Activated T-cell treated with anti-CD3 and anti-CD28 coated beads for 24 hours (primary cell): ENCODE measurements at regions not wholly inside any gene's neighbourhood (a gene's known extent, or its start where the extent isn't known, plus 50 kb on each side); places are given as distances from the start of the nearest gene placed in this dataset.

Experiments used
- DNase-seq: peaks from one replicate; pipeline ENCODE4 v3.0.0-alpha.2; 2020; ENCODE audit warnings: low read depth

GRCh38 chr15:35727627-35728026 is 181.7 kb upstream of the DPH6 start:
- no peak for DNase-seq

GRCh38 chr15:35728219-35728940 is 182.4 kb upstream of the DPH6 start:
- DNase-seq = no peak

GRCh38 chr15:35736150-35736549 is 190.2 kb upstream of the DPH6 start:
- no peak for DNase-seq

- DNase-seq = no peak
These were observed 191.5 kb upstream of the DPH6 start for GRCh38 chr15:35737441-35737840.

GRCh38 chr15:35738370-35738769 is 192.4 kb upstream of the DPH6 start:
- no peak for DNase-seq

- no peak for DNase-seq
These were observed 194.8 kb upstream of the DPH6 start for GRCh38 chr15:35740761-35741160.

GRCh38 chr15:35741395-35741794 is 195.4 kb upstream of the DPH6 start:
- DNase-seq = no peak

GRCh38 chr15:35741881-35742280 is 195.9 kb upstream of the DPH6 start:
- DNase-seq = no peak

GRCh38 chr15:35743321-35743720 is 197.4 kb upstream of the DPH6 start:
- no peak for DNase-seq

- DNase-seq = no peak
These were observed 200.2 kb upstream of the DPH6 start for GRCh38 chr15:35746121-35746520.

GRCh38 chr15:35748105-35748504 is 202.1 kb upstream of the DPH6 start:
- no peak for DNase-seq

- no peak for DNase-seq
These were observed 204.1 kb upstream of the DPH6 start for GRCh38 chr15:35750051-35750450.

GRCh38 chr15:35751413-35752133 is 205.6 kb upstream of the DPH6 start:
- peak; percentile 41 for DNase-seq

- no peak for DNase-seq
These were observed 206.1 kb upstream of the DPH6 start for GRCh38 chr15:35752134-35752466.

- no peak for DNase-seq
These were observed 207.5 kb upstream of the DPH6 start for GRCh38 chr15:35753486-35753885.

GRCh38 chr15:35755237-35755802 is 209.4 kb upstream of the DPH6 start:
- no peak for DNase-seq

- DNase-seq = no peak
These were observed 210.7 kb upstream of the DPH6 start for GRCh38 chr15:35756623-35757022.

GRCh38 chr15:35757361-35757760 is 211.4 kb upstream of the DPH6 start:
- DNase-seq = no peak

- DNase-seq = no peak
These were observed 211.8 kb upstream of the DPH6 start for GRCh38 chr15:35757765-35758164.

- no peak for DNase-seq
These were observed 218.9 kb upstream of the DPH6 start for GRCh38 chr15:35764661-35765519.

GRCh38 chr15:35768949-35769348 is 223.0 kb upstream of the DPH6 start:
- DNase-seq = no peak

- DNase-seq = no peak
These were observed 223.7 kb upstream of the DPH6 start for GRCh38 chr15:35769656-35770055.
